ENCODE measurements at regions not wholly inside any gene's neighbourhood (a gene's known extent, or its start where the extent isn't known, plus 50 kb on each side); places are given as distances from the start of the nearest gene placed in this dataset.

DNA sequence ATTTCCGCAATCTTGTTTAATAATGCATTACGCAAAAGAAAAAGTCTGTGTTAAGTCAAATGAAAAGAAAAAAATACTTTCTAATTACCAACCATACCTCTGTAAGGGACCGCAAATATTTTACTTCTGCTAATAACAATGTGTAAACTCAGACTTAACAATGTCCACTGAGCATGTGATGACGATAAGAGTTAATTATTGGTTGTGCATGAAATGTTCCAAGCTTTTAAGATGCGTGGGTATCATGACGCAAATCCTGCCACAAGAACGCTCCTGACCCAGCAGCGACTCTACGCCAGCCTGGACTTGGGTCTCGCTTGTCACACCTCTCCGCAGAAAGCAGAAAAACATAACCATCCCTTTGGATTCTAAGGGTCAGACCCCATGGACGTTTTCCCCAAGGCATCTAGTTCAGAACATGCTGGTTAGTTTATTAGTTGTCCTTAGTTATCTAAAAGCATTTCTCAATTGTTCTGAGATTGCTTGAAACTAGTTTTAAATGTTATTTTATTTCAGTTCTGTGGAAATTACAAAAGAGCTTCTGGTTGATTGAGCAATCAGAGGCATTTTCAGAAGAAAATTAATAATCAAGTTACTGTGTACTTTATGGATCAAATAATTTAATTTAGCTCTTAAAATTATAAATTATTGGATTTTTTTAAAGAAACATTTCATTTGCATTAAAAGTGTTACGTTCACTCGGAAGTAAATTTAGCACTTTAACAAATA is 779.9 kb upstream of the ARGLU1 start:
- Histone ChIP-seq H3K9me3 (ENCODE audit: control insufficient read depth in 4 of 4, insufficient read depth in 3 of 4, low read length in 3 of 4) (peaks cover 0 to 1% (median 0%) of the 10 kb centered on the region in 4 donors), H3K36me3 (ENCODE audit: control insufficient read depth in 4 of 4, insufficient read depth in 4 of 4, low read length in 4 of 4) (no peaks in the 10 kb centered on the region), H3K9ac (ENCODE audit: insufficient read depth in 1 of 2, low read length in 2 of 2) (no peak overlapping the region), H3K4me1 (ENCODE audit: control insufficient read depth in 5 of 5, insufficient read depth in 5 of 5, low read length in 5 of 5) (no peaks in the 10 kb centered on the region), H3K27ac (ENCODE audit: low read depth in 1 of 2, low read length in 1 of 2) (no peak overlapping the region), H3K4me3 (no peak overlapping the region), H3K27me3 (ENCODE audit: control insufficient read depth in 3 of 3, insufficient read depth in 3 of 3, low read length in 2 of 3) (no peaks in the 10 kb centered on the region)
- no peak for DNase-seq
- WGBS, 2 donors: 90 to 91% methylated on average over 14 of the region's 14 CpGs
- no peak for ATAC-seq (ENCODE audit: insufficient read depth, low FRiP score)
- TF ChIP-seq, protein P1, sequence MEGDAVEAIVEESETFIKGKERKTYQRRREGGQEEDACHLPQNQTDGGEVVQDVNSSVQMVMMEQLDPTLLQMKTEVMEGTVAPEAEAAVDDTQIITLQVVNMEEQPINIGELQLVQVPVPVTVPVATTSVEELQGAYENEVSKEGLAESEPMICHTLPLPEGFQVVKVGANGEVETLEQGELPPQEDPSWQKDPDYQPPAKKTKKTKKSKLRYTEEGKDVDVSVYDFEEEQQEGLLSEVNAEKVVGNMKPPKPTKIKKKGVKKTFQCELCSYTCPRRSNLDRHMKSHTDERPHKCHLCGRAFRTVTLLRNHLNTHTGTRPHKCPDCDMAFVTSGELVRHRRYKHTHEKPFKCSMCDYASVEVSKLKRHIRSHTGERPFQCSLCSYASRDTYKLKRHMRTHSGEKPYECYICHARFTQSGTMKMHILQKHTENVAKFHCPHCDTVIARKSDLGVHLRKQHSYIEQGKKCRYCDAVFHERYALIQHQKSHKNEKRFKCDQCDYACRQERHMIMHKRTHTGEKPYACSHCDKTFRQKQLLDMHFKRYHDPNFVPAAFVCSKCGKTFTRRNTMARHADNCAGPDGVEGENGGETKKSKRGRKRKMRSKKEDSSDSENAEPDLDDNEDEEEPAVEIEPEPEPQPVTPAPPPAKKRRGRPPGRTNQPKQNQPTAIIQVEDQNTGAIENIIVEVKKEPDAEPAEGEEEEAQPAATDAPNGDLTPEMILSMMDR (IDR thresholded peaks at IDR 0.05; ENCODE audit: control extremely low read depth, extremely low read depth): no peak

DNA sequence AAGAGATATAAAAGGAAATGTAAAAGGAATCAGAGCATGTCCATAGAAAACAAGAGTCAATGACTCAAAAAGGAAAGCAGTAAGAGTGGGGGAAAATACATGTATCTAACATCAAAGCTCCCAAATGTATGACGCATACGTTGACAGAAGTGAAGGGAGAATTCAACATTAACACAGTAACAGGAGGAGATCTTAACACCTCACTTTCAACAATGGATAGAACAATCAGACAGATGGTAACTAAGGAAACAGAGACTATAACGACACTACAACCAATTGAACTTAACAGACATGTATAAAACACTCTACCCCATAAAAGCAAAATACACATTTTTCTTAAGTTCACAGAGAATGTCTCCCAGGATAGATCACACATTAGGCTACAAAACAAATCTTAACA is 774.8 kb upstream of the ARGLU1 start:
- DNase-seq (no peak), ATAC-seq (ENCODE audit: insufficient read depth, low FRiP score) (no peak)
- Histone ChIP-seq H3K4me1 (ENCODE audit: control insufficient read depth in 5 of 5, insufficient read depth in 5 of 5, low read length in 5 of 5) (no peaks in the 10 kb centered on the region), H3K9ac (ENCODE audit: insufficient read depth in 1 of 2, low read length in 2 of 2) (no peak overlapping the region), H3K27ac (ENCODE audit: low read depth in 1 of 2, low read length in 1 of 2) (no peak overlapping the region), H3K27me3 (ENCODE audit: control insufficient read depth in 3 of 3, insufficient read depth in 3 of 3, low read length in 2 of 3) (no peaks in the 10 kb centered on the region), H3K36me3 (ENCODE audit: control insufficient read depth in 4 of 4, insufficient read depth in 4 of 4, low read length in 4 of 4) (peaks cover 0 to 2% (median 0%) of the 10 kb centered on the region in 4 donors), H3K4me3 (no peak overlapping the region), H3K9me3 (ENCODE audit: control insufficient read depth in 4 of 4, insufficient read depth in 3 of 4, low read length in 3 of 4) (peaks cover 0 to under 1% (median 0%) of the 10 kb centered on the region in 4 donors)
- WGBS, 2 donors: 83 to 85% methylated on average over 3 of the region's 3 CpGs
- TF ChIP-seq, protein P1 (IDR thresholded peaks at IDR 0.05; ENCODE audit: control extremely low read depth, extremely low read depth): no peak

DNA sequence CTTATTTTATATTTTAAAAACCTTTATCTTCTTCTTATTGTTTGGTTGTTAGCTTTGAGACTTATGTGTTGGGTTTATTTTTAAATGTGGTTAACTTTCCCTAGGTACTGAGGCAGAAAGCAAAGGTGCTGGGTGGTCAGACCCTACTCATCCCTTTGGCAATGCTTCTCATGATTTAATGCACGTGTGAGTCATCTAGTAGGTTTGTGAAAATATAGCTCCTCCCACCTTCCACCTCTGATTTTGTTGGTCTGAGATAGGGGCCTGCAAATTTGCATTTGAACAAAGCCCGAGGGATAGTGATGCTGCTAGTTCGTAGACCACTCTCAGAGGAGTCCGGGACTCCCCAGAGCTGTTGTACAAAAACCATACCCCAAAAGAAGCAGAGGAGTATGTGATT is 771.3 kb upstream of the ARGLU1 start:
- Histone ChIP-seq H3K27me3 (ENCODE audit: control insufficient read depth in 3 of 3, insufficient read depth in 3 of 3, low read length in 2 of 3) (no peaks in the 10 kb centered on the region), H3K4me3 (no peak overlapping the region), H3K36me3 (ENCODE audit: control insufficient read depth in 4 of 4, insufficient read depth in 4 of 4, low read length in 4 of 4) (peaks cover 0 to 2% (median 0%) of the 10 kb centered on the region in 4 donors), H3K9ac (ENCODE audit: insufficient read depth in 1 of 2, low read length in 2 of 2) (no peak overlapping the region), H3K9me3 (ENCODE audit: control insufficient read depth in 4 of 4, insufficient read depth in 3 of 4, low read length in 3 of 4) (no peaks in the 10 kb centered on the region), H3K4me1 (ENCODE audit: control insufficient read depth in 5 of 5, insufficient read depth in 5 of 5, low read length in 5 of 5) (no peaks in the 10 kb centered on the region), H3K27ac (ENCODE audit: low read depth in 1 of 2, low read length in 1 of 2) (no peak overlapping the region)
- DNase-seq (no peak), ATAC-seq (ENCODE audit: insufficient read depth, low FRiP score) (no peak)
- 80 to 82% methylated on average over 4 of the region's 4 CpGs for WGBS, 2 donors
- TF ChIP-seq, protein P1 (IDR thresholded peaks at IDR 0.05; ENCODE audit: control extremely low read depth, extremely low read depth): no peak

DNA sequence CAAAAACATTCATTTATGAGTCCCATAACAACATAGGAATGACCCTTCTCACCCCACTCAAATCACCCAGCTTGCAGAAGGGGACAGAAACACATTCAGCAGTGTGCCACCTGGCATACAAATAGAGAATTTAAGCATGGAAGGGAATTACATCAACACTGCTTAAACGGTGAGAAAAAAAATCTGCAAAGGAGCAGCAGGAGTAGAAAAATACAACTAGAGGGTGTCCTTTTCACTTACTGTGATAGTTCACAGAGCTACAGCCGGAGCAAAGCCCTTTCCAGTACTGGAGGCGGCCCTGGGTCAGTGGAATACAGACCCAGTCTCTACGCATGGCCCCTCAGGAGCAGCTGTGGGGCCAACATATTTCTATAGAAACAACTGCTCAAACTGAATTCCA is 764.3 kb upstream of the ARGLU1 start:
- H3K4me3 ChIP-seq: no peak overlapping the region
- TF ChIP-seq, protein P1 (IDR thresholded peaks at IDR 0.05; ENCODE audit: control extremely low read depth, extremely low read depth): no peak
- no peak for ATAC-seq (ENCODE audit: insufficient read depth, low FRiP score)
- H3K9me3 ChIP-seq (ENCODE audit: control insufficient read depth in 4 of 4, insufficient read depth in 3 of 4, low read length in 3 of 4): no peaks in the 10 kb centered on the region
- no peak for DNase-seq
- no peak overlapping the region for H3K9ac ChIP-seq (ENCODE audit: insufficient read depth in 1 of 2, low read length in 2 of 2)
- no peaks in the 10 kb centered on the region for H3K4me1 ChIP-seq (ENCODE audit: control insufficient read depth in 5 of 5, insufficient read depth in 5 of 5, low read length in 5 of 5)
- H3K27ac ChIP-seq (ENCODE audit: low read depth in 1 of 2, low read length in 1 of 2): no peak overlapping the region
- whole genome bisulfite sequencing, 2 donors: 85 to 89% methylated on average over 4 of the region's 4 CpGs
- H3K27me3 ChIP-seq (ENCODE audit: control insufficient read depth in 3 of 3, insufficient read depth in 3 of 3, low read length in 2 of 3): no peaks in the 10 kb centered on the region
- H3K36me3 ChIP-seq (ENCODE audit: control insufficient read depth in 4 of 4, insufficient read depth in 4 of 4, low read length in 4 of 4): no peaks in the 10 kb centered on the region

Measured in lung (tissue), 11 donors.